ENCODE measurements at regions not wholly inside any gene's neighbourhood (a gene's known extent, or its start where the extent isn't known, plus 50 kb on each side); places are given as distances from the start of the nearest gene placed in this dataset.

GRCh38 chr13:73765651-73766384, 368.4 kb downstream of the KLF12 start:
- Mint-ChIP-seq H3K27ac (peak overlapping the region; percentile 97), H3K4me3 (peak overlapping the region; percentile 85), H3K36me3 (ENCODE audit: low read depth) (peaks cover 4% of the 10 kb centered on the region), H3K27me3 (no peaks in the 10 kb centered on the region), H3K4me1 (peaks cover 50% of the 10 kb centered on the region)
- no peaks in the 10 kb centered on the region for H3K9me3 ChIP-seq (ENCODE audit: control insufficient read depth, low read length, poor library complexity, severe bottlenecking)
- ATAC-seq (peak; percentile 84), DNase-seq (peak; percentile 39 to 65 (median 57))

DNA sequence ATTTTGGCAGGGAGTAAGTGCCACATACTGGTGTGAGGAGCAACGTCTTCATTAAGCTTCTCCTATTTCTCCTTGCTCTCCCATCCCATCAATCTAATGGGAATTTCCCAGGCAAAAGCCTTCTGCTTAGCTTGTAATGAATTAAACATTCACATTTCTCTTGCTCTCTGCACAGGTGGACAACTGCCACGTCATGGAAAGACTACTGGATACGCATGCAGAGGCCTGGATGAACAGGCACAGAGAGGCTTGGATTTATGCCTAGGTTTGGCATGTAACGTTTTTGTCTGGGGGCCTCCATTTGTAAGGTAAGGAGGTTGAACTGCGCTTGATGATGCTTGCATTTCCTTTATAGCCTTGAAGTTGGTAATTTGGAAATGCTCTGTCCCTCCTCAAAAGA, 374.8 kb downstream of the KLF12 start:
- peaks cover 29% of the 10 kb centered on the region for H3K4me1 Mint-ChIP-seq
- no peak overlapping the region for H3K4me3 Mint-ChIP-seq
- ATAC-seq (no peak), DNase-seq (no peak)
- H3K9me3 ChIP-seq (ENCODE audit: control insufficient read depth, low read length, poor library complexity, severe bottlenecking), result no peaks in the 10 kb centered on the region
- peak overlapping the region; percentile 32 for H3K27ac Mint-ChIP-seq
- H3K27me3 Mint-ChIP-seq, result no peaks in the 10 kb centered on the region
- H3K36me3 Mint-ChIP-seq (ENCODE audit: low read depth), result peaks cover 4% of the 10 kb centered on the region

DNA sequence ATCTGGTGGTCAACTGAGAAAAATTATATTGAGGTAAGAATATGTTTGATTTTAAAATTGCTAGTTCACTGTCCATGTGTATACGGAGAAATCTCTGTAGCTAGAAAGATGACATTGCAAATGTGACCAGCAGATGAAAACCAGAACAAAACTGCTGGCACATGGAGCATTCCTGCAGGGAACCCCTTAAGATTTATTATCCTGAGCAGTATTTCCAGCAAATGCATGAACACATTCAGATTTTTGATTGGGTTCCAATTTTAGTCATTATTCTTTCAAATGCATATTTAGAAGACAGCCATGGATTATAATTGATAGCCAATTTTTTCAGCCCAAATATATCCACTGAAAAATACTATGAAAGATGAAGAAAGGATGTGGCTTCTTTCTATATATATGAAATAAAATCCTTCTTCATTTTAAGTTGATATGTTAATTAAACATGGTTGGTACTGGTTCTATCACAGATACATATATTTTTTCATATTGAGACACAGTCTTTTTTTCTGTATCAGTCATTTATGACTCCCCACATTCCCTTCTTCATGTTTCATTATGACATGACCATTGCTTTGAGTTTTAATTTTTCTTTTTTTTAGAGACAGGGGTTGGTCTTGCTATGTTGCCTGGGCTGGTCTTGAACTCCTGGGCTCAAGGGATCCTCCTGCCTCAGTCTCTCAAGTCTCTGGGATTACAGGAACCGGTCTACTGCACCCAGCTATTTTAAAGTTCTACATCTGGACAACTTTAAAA, 376.5 kb downstream of the KLF12 start:
- DNase-seq (no peak), ATAC-seq (no peak)
- no peaks in the 10 kb centered on the region for H3K9me3 ChIP-seq (ENCODE audit: control insufficient read depth, low read length, poor library complexity, severe bottlenecking)
- Mint-ChIP-seq H3K27ac (peak overlapping the region; percentile 79), H3K27me3 (no peaks in the 10 kb centered on the region), H3K4me3 (no peak overlapping the region), H3K36me3 (ENCODE audit: low read depth) (peaks cover 6% of the 10 kb centered on the region), H3K4me1 (peaks cover 31% of the 10 kb centered on the region)

DNA sequence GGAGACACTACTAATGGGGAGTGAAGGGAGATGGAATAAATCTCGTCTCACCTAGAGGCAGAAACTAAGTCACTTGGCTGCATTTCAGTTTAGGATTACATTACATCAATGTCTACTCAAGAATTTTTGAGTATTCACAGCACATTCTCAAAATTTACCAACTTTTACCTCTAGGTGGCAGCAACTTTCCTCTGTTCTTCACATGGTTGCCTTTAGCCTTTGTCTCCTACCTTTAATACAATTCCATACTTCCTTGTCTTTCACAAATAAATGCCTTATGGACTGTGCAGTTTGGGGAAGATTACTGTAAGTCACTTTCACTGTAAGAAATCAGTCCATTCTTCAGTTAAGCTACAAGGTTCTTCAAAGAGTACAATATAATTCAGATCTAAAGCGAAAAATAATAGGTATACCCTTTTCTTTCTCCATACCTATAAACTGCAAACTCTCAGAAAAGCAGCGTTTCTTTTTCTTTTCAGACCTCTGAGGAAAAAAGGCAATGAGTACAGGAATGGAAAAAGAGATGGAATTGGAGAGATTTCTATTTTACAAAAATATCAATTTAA, 379.4 kb downstream of the KLF12 start:
- no peaks in the 10 kb centered on the region for H3K27me3 Mint-ChIP-seq
- no peaks in the 10 kb centered on the region for H3K9me3 ChIP-seq (ENCODE audit: control insufficient read depth, low read length, poor library complexity, severe bottlenecking)
- peak in 1 of 3 donors; percentile 11 for DNase-seq
- peak; percentile 69 for ATAC-seq
- peak overlapping the region; percentile 45 for H3K27ac Mint-ChIP-seq
- peaks cover 32% of the 10 kb centered on the region for H3K4me1 Mint-ChIP-seq
- H3K36me3 Mint-ChIP-seq (ENCODE audit: low read depth), result peaks cover 12% of the 10 kb centered on the region
- H3K4me3 Mint-ChIP-seq, result no peak overlapping the region

- peaks cover 32% of the 10 kb centered on the region for H3K4me1 Mint-ChIP-seq
- H3K27ac Mint-ChIP-seq, result peak overlapping the region; percentile 45
- no peaks in the 10 kb centered on the region for H3K27me3 Mint-ChIP-seq
- no peaks in the 10 kb centered on the region for H3K9me3 ChIP-seq (ENCODE audit: control insufficient read depth, low read length, poor library complexity, severe bottlenecking)
- ATAC-seq, result no peak
- H3K36me3 Mint-ChIP-seq (ENCODE audit: low read depth), result peaks cover 12% of the 10 kb centered on the region
- no peak overlapping the region for H3K4me3 Mint-ChIP-seq
- DNase-seq, result no peak
Observed at GRCh38 chr13:73754241-73754640, 380.0 kb downstream of the KLF12 start.

DNA sequence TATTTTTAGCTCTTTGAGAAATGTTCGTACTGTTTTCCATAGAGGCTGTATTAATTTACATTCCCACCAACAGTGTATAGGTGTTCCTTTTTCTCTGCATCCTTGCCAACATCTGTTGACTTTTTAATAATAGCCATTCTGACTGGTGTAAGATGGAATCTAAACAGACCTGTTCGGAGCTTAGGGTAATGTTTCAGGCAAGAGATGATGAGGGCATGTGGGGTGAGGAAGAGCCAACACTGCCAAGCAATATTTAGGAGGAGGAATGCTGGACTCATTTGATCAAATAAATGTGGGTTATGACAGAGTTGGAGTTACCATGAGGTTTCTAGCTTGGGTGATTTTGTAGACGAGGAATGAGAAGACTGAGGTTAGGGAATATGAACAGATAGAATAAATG, 382.9 kb downstream of the KLF12 start:
- peak overlapping the region; percentile 59 for H3K4me3 Mint-ChIP-seq

DNA sequence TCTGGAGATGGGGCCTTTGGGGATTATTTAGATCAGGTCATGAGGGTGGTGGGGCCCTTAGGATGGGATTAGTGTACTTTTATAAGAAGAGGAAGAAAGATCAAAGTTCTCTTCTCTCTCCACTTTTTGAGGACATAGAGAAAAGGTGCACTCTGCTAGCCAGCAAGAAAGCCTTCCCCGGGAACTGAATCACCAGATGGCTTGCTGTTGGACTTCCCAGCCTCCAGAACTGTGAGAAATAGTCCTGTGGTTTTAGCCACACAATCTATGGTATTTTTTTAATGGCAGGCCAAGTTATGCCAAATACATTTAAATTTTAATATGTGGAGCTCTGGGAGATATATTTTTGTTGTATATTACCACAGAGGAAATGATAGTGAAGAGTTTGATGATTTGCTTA, 385.8 kb downstream of the KLF12 start:
- H3K4me3 Mint-ChIP-seq, result no peak overlapping the region
- H3K27ac Mint-ChIP-seq, result no peak overlapping the region
- H3K36me3 Mint-ChIP-seq (ENCODE audit: low read depth), result peaks cover 12% of the 10 kb centered on the region
- peaks cover 26% of the 10 kb centered on the region for H3K4me1 Mint-ChIP-seq
- DNase-seq (no peak), ATAC-seq (no peak)
- H3K9me3 ChIP-seq (ENCODE audit: control insufficient read depth, low read length, poor library complexity, severe bottlenecking), result no peaks in the 10 kb centered on the region
- no peaks in the 10 kb centered on the region for H3K27me3 Mint-ChIP-seq

More for the DNA sequence above, 382.9 kb downstream of the KLF12 start:
- no peaks in the 10 kb centered on the region for H3K9me3 ChIP-seq (ENCODE audit: control insufficient read depth, low read length, poor library complexity, severe bottlenecking)
- peaks cover 28% of the 10 kb centered on the region for H3K4me1 Mint-ChIP-seq
- ATAC-seq (no peak), DNase-seq (no peak)
- no peaks in the 10 kb centered on the region for H3K27me3 Mint-ChIP-seq
- H3K36me3 Mint-ChIP-seq (ENCODE audit: low read depth), result peaks cover 12% of the 10 kb centered on the region
- peak overlapping the region; percentile 24 for H3K27ac Mint-ChIP-seq

DNA sequence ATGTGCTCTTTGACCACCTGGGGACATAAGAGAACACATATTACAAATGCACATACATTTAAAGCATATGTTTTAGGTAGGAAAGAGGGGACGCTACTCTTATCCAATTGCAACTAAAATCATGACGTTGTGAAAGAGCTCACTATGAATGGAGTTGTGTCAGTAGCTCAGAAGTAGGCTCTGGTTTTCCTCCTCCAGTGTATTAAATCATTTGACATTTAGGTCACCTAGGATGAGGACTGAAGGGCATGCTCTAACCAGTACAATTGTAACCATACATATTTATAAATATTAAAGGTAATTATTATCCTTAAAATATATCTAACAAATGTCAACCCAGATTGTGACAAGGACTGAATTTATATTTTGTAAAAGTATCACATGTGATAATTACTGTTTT, 389.0 kb downstream of the KLF12 start:
- Mint-ChIP-seq H3K27me3 (no peaks in the 10 kb centered on the region), H3K4me3 (no peak overlapping the region), H3K4me1 (peaks cover 9% of the 10 kb centered on the region), H3K36me3 (ENCODE audit: low read depth) (no peaks in the 10 kb centered on the region), H3K27ac (no peak overlapping the region)
- H3K9me3 ChIP-seq (ENCODE audit: control insufficient read depth, low read length, poor library complexity, severe bottlenecking), result no peaks in the 10 kb centered on the region
- no peak for ATAC-seq
- DNase-seq, result no peak

DNA sequence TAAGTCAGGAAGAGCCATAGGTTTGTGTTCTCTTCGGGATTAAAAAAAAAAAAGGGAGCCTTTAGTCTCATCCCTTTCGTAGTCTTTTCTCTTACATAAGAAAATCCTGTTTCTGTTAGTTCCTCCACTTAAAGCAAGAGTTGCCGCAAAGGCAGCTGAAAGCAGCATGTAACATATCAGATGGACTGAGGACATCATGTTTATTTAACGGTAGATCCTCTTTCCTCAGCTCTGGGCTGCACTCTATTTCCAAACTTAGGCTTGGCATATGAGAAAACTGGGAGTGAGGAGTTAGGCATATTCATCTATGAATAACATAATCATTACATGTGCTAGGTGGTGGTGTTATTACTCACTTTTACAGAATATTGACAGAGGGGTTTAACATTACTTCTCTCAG, 391.2 kb downstream of the KLF12 start:
- H3K9me3 ChIP-seq (ENCODE audit: control insufficient read depth, low read length, poor library complexity, severe bottlenecking), result no peaks in the 10 kb centered on the region
- DNase-seq (no peak), ATAC-seq (no peak)
- no peak overlapping the region for H3K27ac Mint-ChIP-seq
- peaks cover 6% of the 10 kb centered on the region for H3K4me1 Mint-ChIP-seq
- no peak overlapping the region for H3K4me3 Mint-ChIP-seq
- H3K36me3 Mint-ChIP-seq (ENCODE audit: low read depth), result no peaks in the 10 kb centered on the region
- H3K27me3 Mint-ChIP-seq, result no peaks in the 10 kb centered on the region

GRCh38 chr13:73741742-73742141, 392.5 kb downstream of the KLF12 start:
- Mint-ChIP-seq H3K27ac (peak overlapping the region; percentile 43), H3K4me3 (no peak overlapping the region), H3K27me3 (no peaks in the 10 kb centered on the region), H3K4me1 (peaks cover 3% of the 10 kb centered on the region), H3K36me3 (ENCODE audit: low read depth) (no peaks in the 10 kb centered on the region)
- no peaks in the 10 kb centered on the region for H3K9me3 ChIP-seq (ENCODE audit: control insufficient read depth, low read length, poor library complexity, severe bottlenecking)
- DNase-seq (no peak), ATAC-seq (no peak)

DNA sequence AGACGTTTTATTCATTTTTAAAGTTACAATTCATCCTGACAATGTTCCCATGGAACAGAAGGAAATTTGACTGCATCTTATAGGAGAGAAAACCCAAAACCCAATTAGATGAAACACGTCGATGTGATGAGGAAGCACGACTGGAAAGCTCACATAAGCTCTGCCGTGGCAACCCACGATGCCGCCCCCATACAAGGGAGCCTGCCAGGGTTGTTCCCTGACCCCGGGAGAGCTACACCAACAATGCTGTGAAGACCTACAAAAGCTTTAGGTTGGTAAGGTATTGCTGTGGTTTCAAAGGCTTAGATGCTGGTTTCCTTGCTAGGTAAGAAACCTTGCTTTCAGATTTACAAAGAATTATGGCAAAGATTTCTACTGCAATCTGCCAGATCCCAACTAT, 393.1 kb downstream of the KLF12 start:
- H3K27ac Mint-ChIP-seq, result peak overlapping the region; percentile 43

DNA sequence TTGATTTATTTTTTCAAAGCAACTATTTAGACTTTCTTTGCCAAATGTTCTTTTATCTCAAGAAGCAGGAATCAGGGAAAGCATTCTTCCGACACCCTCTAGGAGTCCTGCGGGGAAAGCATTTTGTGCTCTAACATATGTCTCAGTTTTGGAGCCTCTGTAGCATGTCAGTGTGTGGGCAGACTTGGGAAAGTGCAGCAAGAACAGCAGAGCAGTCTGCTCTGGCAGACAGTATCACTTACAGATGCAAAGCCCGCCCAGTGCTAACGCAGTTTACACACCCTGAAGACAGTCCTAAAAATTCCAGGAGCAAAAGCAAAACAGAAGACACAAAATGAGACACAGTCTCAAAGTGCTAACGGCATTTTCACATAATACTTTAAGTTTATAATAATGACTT, 393.5 kb downstream of the KLF12 start:
- H3K27me3 Mint-ChIP-seq, result no peaks in the 10 kb centered on the region

More for the DNA sequence above, 393.1 kb downstream of the KLF12 start:
- peaks cover 7% of the 10 kb centered on the region for H3K4me1 Mint-ChIP-seq
- DNase-seq, result no peak
- no peak overlapping the region for H3K4me3 Mint-ChIP-seq
- no peak for ATAC-seq
- no peaks in the 10 kb centered on the region for H3K27me3 Mint-ChIP-seq
- no peaks in the 10 kb centered on the region for H3K9me3 ChIP-seq (ENCODE audit: control insufficient read depth, low read length, poor library complexity, severe bottlenecking)
- H3K36me3 Mint-ChIP-seq (ENCODE audit: low read depth), result peaks cover 3% of the 10 kb centered on the region

GRCh38 chr13:73739394-73739793, 394.8 kb downstream of the KLF12 start:
- Mint-ChIP-seq H3K36me3 (ENCODE audit: low read depth) (peaks cover 8% of the 10 kb centered on the region), H3K27ac (peak overlapping the region; percentile 43), H3K27me3 (no peaks in the 10 kb centered on the region), H3K4me3 (no peak overlapping the region), H3K4me1 (peaks cover 17% of the 10 kb centered on the region)
- H3K9me3 ChIP-seq (ENCODE audit: control insufficient read depth, low read length, poor library complexity, severe bottlenecking), result no peaks in the 10 kb centered on the region
- no peak for DNase-seq
- ATAC-seq, result no peak

More for the DNA sequence above, 393.5 kb downstream of the KLF12 start:
- H3K9me3 ChIP-seq (ENCODE audit: control insufficient read depth, low read length, poor library complexity, severe bottlenecking), result no peaks in the 10 kb centered on the region
- H3K4me3 Mint-ChIP-seq, result no peak overlapping the region
- ATAC-seq (no peak), DNase-seq (no peak)
- peaks cover 10% of the 10 kb centered on the region for H3K4me1 Mint-ChIP-seq
- H3K36me3 Mint-ChIP-seq (ENCODE audit: low read depth), result peaks cover 5% of the 10 kb centered on the region
- H3K27ac Mint-ChIP-seq, result peak overlapping the region; percentile 43

Data from T-helper 17 cell (primary cell).